ENCODE measurements at regions not wholly inside any gene's neighbourhood (a gene's known extent, or its start where the extent isn't known, plus 50 kb on each side); places are given as distances from the start of the nearest gene placed in this dataset.

- Mint-ChIP-seq H3K36me3 (ENCODE audit: insufficient read depth) (no peaks in the 10 kb centered on the region), H3K4me3 (ENCODE audit: low read depth) (no peak overlapping the region), H3K27ac (no peak overlapping the region), H3K27me3 (no peaks in the 10 kb centered on the region), H3K4me1 (ENCODE audit: low read depth) (no peaks in the 10 kb centered on the region), H3K9me3 (ENCODE audit: low read depth) (peaks cover 5% of the 10 kb centered on the region)
- no peak for DNase-seq (ENCODE audit: low spot score, unreplicated experiment)
- no peak for TF ChIP-seq CTCF (IDR thresholded peaks at IDR 0.05; ENCODE audit: unreplicated experiment)
Measured at GRCh38 chr2:70381235-70381634, 79.4 kb upstream of the FAM136A start.

GRCh38 chr2:70380621-70381020 is 78.8 kb upstream of the FAM136A start:
- no peak for DNase-seq (ENCODE audit: low spot score, unreplicated experiment)
- Mint-ChIP-seq H3K4me1 (ENCODE audit: low read depth) (no peaks in the 10 kb centered on the region), H3K27me3 (no peaks in the 10 kb centered on the region), H3K9me3 (ENCODE audit: low read depth) (peaks cover 5% of the 10 kb centered on the region), H3K36me3 (ENCODE audit: insufficient read depth) (no peaks in the 10 kb centered on the region), H3K4me3 (ENCODE audit: low read depth) (no peak overlapping the region), H3K27ac (no peak overlapping the region)
- TF ChIP-seq CTCF (IDR thresholded peaks at IDR 0.05; ENCODE audit: unreplicated experiment): no peak

- TF ChIP-seq CTCF (IDR thresholded peaks at IDR 0.05; ENCODE audit: unreplicated experiment): no peak
- Mint-ChIP-seq H3K4me3 (ENCODE audit: low read depth) (no peak overlapping the region), H3K27ac (no peak overlapping the region), H3K9me3 (ENCODE audit: low read depth) (peaks cover 4% of the 10 kb centered on the region), H3K36me3 (ENCODE audit: insufficient read depth) (no peaks in the 10 kb centered on the region), H3K27me3 (no peaks in the 10 kb centered on the region), H3K4me1 (ENCODE audit: low read depth) (no peaks in the 10 kb centered on the region)
- no peak for DNase-seq (ENCODE audit: low spot score, unreplicated experiment)
Measured at GRCh38 chr2:70374616-70375015, 72.7 kb upstream of the FAM136A start.

- TF ChIP-seq CTCF (IDR thresholded peaks at IDR 0.05; ENCODE audit: unreplicated experiment): no peak
- no peak overlapping the region for H3K4me3 Mint-ChIP-seq (ENCODE audit: low read depth)
- H3K27ac Mint-ChIP-seq: no peak overlapping the region
- no peaks in the 10 kb centered on the region for H3K27me3 Mint-ChIP-seq
- H3K36me3 Mint-ChIP-seq (ENCODE audit: insufficient read depth): no peaks in the 10 kb centered on the region
- no peaks in the 10 kb centered on the region for H3K4me1 Mint-ChIP-seq (ENCODE audit: low read depth)
- H3K9me3 Mint-ChIP-seq (ENCODE audit: low read depth): peaks cover 4% of the 10 kb centered on the region
- no peak for DNase-seq (ENCODE audit: low spot score, unreplicated experiment)
Measured at GRCh38 chr2:70371753-70372152, 69.9 kb upstream of the FAM136A start.

GRCh38 chr2:70369082-70369481 is 67.2 kb upstream of the FAM136A start:
- Mint-ChIP-seq H3K27me3 (no peaks in the 10 kb centered on the region), H3K4me1 (ENCODE audit: low read depth) (no peaks in the 10 kb centered on the region), H3K36me3 (ENCODE audit: insufficient read depth) (no peaks in the 10 kb centered on the region), H3K9me3 (ENCODE audit: low read depth) (peaks cover 4% of the 10 kb centered on the region), H3K27ac (no peak overlapping the region), H3K4me3 (ENCODE audit: low read depth) (no peak overlapping the region)
- no peak for DNase-seq (ENCODE audit: low spot score, unreplicated experiment)
- TF ChIP-seq CTCF (IDR thresholded peaks at IDR 0.05; ENCODE audit: unreplicated experiment): no peak

Measured in progenitor cell of endocrine pancreas (in vitro differentiated cells).